Ovary (tissue), 3 donors: ENCODE measurements at regions not wholly inside any gene's neighbourhood (a gene's known extent, or its start where the extent isn't known, plus 50 kb on each side); places are given as distances from the start of the nearest gene placed in this dataset.

Experiments used
- POLR2A ChIP-seq: fragments of 450-650 bp; IDR thresholded peaks from one replicate; pipeline ENCODE4 v1.6.1; 2017; ENCODE audit warnings: antibody characterized with exemption, mild to moderate bottlenecking, moderate library complexity
- TF ChIP-seq, protein P1 (sequence below), 3 donors: fragments of 450-650 bp in 2 of 3; fragments of 200-600 bp in 1 of 3; IDR thresholded peaks; one replicate each; pipeline versions ENCODE4 v1.5.1 to v1.8.0; 2016 to 2022; ENCODE audit warnings: antibody characterized with exemption in 3 of 3, mild to moderate bottlenecking in 1 of 3
- donor health status: DM: no; HTN: no; CAD: no.

DNA sequence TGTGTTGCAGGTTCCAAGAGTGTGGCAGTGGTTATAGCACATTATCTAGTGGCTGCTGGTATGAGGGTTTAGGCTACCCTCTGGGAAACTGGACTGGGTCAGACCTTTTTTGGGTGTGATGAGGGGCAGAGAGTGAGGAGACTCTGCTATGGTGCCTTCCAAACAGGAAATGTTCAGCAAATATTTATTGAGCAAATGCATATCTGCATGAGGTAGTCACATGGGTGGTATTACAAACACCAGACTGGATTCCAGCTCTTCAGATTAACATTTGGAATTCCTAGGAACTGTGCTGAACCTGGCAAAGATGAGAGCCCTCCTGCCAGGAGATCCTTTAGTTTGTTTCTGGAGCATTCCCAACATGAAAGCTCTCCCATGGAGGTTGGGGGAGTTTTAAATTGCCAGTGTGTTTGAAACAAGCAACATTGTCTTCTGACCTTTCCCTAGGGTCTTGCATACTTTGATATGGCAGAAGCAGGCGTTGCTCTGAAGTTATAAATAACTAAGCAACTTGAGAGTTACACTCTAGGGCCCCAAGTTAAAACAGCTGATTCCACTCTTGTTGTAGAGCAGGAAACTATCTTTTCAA, 341.2 kb upstream of the C2CD4B start:
- TF ChIP-seq, protein P1, sequence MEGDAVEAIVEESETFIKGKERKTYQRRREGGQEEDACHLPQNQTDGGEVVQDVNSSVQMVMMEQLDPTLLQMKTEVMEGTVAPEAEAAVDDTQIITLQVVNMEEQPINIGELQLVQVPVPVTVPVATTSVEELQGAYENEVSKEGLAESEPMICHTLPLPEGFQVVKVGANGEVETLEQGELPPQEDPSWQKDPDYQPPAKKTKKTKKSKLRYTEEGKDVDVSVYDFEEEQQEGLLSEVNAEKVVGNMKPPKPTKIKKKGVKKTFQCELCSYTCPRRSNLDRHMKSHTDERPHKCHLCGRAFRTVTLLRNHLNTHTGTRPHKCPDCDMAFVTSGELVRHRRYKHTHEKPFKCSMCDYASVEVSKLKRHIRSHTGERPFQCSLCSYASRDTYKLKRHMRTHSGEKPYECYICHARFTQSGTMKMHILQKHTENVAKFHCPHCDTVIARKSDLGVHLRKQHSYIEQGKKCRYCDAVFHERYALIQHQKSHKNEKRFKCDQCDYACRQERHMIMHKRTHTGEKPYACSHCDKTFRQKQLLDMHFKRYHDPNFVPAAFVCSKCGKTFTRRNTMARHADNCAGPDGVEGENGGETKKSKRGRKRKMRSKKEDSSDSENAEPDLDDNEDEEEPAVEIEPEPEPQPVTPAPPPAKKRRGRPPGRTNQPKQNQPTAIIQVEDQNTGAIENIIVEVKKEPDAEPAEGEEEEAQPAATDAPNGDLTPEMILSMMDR (IDR thresholded peaks at IDR 0.05) = no peak
- no peak for TF ChIP-seq POLR2A
